KMS-11 (cell line): ENCODE measurements at regions not wholly inside any gene's neighbourhood (a gene's known extent, or its start where the extent isn't known, plus 50 kb on each side); places are given as distances from the start of the nearest gene placed in this dataset.
"Not testable (repeated sequence)": the region's sequence is repeated elsewhere in the genome, so short reads cannot be mapped to it uniquely, and the experiment has no call there.

Source experiments
- H2AFZ ChIP-seq: fragments of 200-600 bp; sonication (generic); 2 replicates; pipeline ENCODE4 v1.6.1; 2016; ENCODE audit warnings: antibody characterized with exemption, mixed run types, low read depth
- H3K27ac ChIP-seq: fragments of 200-600 bp; sonication (generic); 2 replicates; pipeline ENCODE4 v1.6.1; 2016; ENCODE audit warnings: mild to moderate bottlenecking, mixed run types
- H3K27me3 ChIP-seq: fragments of 200-600 bp; sonication (generic); 2 replicates; pipeline ENCODE4 v1.6.1; 2017; ENCODE audit warnings: mild to moderate bottlenecking, low read depth, mixed run types, moderate library complexity; ENCODE audit not compliant: insufficient read depth
- H3K36me3 ChIP-seq: fragments of 200-600 bp; sonication (generic); 2 replicates; pipeline ENCODE4 v1.6.1; 2017; ENCODE audit warnings: mild to moderate bottlenecking, mixed run types; ENCODE audit not compliant: insufficient read depth
- H3K4me1 ChIP-seq: fragments of 200-600 bp; sonication (generic); 2 replicates; pipeline ENCODE4 v1.6.1; 2016; ENCODE audit warnings: mild to moderate bottlenecking, low read depth, mixed run types; ENCODE audit not compliant: poor library complexity, severe bottlenecking
- H3K4me2 ChIP-seq: fragments of 200-600 bp; sonication (generic); 2 replicates; pipeline ENCODE4 v1.7.0; 2016; ENCODE audit warnings: mild to moderate bottlenecking, mixed run types
- H3K4me3 ChIP-seq: fragments of 200-600 bp; sonication (generic); IDR thresholded peaks from 2 replicates; pipeline ENCODE4 v1.6.1; 2017; ENCODE audit warnings: low read depth, low read length, mixed read lengths; ENCODE audit not compliant: insufficient read depth
- H3K79me2 ChIP-seq: fragments of 200-600 bp; sonication (generic); 2 replicates; pipeline ENCODE4 v1.6.1; 2016; ENCODE audit warnings: low read depth, mixed run types; ENCODE audit not compliant: insufficient read depth
- H3K9ac ChIP-seq: fragments of 200-600 bp; sonication (generic); 2 replicates; pipeline ENCODE4 v1.6.1; 2016; ENCODE audit warnings: mild to moderate bottlenecking, mixed run types
- H4K20me1 ChIP-seq: fragments of 200-600 bp; sonication (generic); 2 replicates; pipeline ENCODE4 v1.6.1; 2016; ENCODE audit warnings: mild to moderate bottlenecking, mixed run types; ENCODE audit not compliant: insufficient read depth
- CTCF ChIP-seq: fragments of 200-600 bp; sonication (generic); conservative IDR thresholded peaks from 2 replicates; pipeline ENCODE4 v1.6.1; 2017; ENCODE audit warnings: low read depth, mild to moderate bottlenecking, antibody characterized with exemption, low read length, moderate library complexity, mixed read lengths

- H2AFZ ChIP-seq: no peak overlapping the region
- no peak overlapping the region for H3K4me2 ChIP-seq
- no peaks in the 10 kb centered on the region for H3K27me3 ChIP-seq
- no peak for TF ChIP-seq CTCF
- H3K4me3 ChIP-seq: no peak overlapping the region
- no peaks in the 10 kb centered on the region for H3K36me3 ChIP-seq
- H4K20me1 ChIP-seq: no peaks in the 10 kb centered on the region
- no peaks in the 10 kb centered on the region for H3K79me2 ChIP-seq
- H3K27ac ChIP-seq: no peak overlapping the region
- no peak overlapping the region for H3K9ac ChIP-seq
- H3K4me1 ChIP-seq: peaks cover 4% of the 10 kb centered on the region
Measured at GRCh38 chr5:56297851-56298250, 64.7 kb upstream of the ANKRD55 start.

- not testable (repeated sequence) for H3K4me2 ChIP-seq, H3K4me1 ChIP-seq, H3K9ac ChIP-seq, H4K20me1 ChIP-seq, H2AFZ ChIP-seq, H3K4me3 ChIP-seq, H3K27ac ChIP-seq, H3K36me3 ChIP-seq, H3K79me2 ChIP-seq, H3K27me3 ChIP-seq
Measured at GRCh38 chr5:56295311-56295710, 62.2 kb upstream of the ANKRD55 start.

GRCh38 chr5:56294354-56294753 lies 61.2 kb upstream of the ANKRD55 start:
- Histone ChIP-seq H3K36me3 (no peaks in the 10 kb centered on the region), H2AFZ (no peak overlapping the region), H3K27ac (no peak overlapping the region), H3K79me2 (no peaks in the 10 kb centered on the region), H3K4me3 (no peak overlapping the region), H3K27me3 (no peaks in the 10 kb centered on the region), H4K20me1 (no peaks in the 10 kb centered on the region), H3K9ac (no peak overlapping the region), H3K4me2 (no peak overlapping the region), H3K4me1 (peaks cover 4% of the 10 kb centered on the region)
- TF ChIP-seq CTCF: no peak

- H3K27ac ChIP-seq, H3K79me2 ChIP-seq, H4K20me1 ChIP-seq, H3K9ac ChIP-seq, H3K4me3 ChIP-seq, H3K4me1 ChIP-seq, H2AFZ ChIP-seq, H3K4me2 ChIP-seq, H3K27me3 ChIP-seq, H3K36me3 ChIP-seq: not testable (repeated sequence)
Measured at GRCh38 chr5:56292874-56293273, 59.7 kb upstream of the ANKRD55 start.

- Histone ChIP-seq H3K27me3 (no peaks in the 10 kb centered on the region), H3K4me1 (peaks cover 4% of the 10 kb centered on the region), H3K4me2 (no peak overlapping the region), H4K20me1 (no peaks in the 10 kb centered on the region), H3K9ac (no peak overlapping the region), H3K79me2 (no peaks in the 10 kb centered on the region), H2AFZ (no peak overlapping the region), H3K4me3 (no peak overlapping the region), H3K27ac (no peak overlapping the region), H3K36me3 (no peaks in the 10 kb centered on the region)
- TF ChIP-seq CTCF: no peak
Measured at GRCh38 chr5:56291661-56292374, 58.7 kb upstream of the ANKRD55 start.
